OCI-LY3 (cell line): ENCODE measurements at regions not wholly inside any gene's neighbourhood (a gene's known extent, or its start where the extent isn't known, plus 50 kb on each side); places are given as distances from the start of the nearest gene placed in this dataset.

Source experiments
- EZH2phosphoT487 ChIP-seq: fragments of 200-600 bp; shearing (Covaris generic); IDR thresholded peaks from 2 replicates; pipeline ENCODE4 v1.6.1; 2018; ENCODE audit warnings: antibody characterized with exemption, mixed run types, low read depth
- TF ChIP-seq, protein P1 (sequence below): fragments of 200-600, 300-600 bp; sonication (generic); IDR thresholded peaks from 2 replicates; pipeline ENCODE4 v1.5.1; 2014; ENCODE audit warnings: antibody characterized with exemption, low read length, low read depth

DNA sequence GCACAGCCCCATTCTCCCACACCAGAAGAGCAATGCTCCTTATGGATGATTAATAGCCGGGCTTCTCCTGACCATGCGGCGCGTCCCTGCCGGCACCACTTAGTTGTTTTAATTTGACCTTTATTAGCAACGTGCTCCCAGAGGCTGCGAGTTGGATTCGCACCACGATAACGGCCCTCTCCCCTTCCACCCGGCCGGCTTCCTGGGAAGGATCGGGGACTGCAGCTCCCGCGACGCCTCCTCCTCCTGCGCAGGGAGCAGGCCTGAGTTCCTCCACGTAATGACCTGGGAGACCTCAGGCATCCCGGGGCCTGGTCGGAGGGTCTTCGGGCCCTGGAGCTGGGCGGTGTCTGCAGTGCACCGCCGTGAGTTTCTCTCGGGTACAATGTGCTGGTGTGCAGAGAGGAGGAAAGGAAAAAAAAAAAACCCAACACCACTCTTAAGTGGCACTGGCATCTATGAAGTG lies 243.3 kb upstream of the TOPAZ1 start:
- TF ChIP-seq, protein P1, sequence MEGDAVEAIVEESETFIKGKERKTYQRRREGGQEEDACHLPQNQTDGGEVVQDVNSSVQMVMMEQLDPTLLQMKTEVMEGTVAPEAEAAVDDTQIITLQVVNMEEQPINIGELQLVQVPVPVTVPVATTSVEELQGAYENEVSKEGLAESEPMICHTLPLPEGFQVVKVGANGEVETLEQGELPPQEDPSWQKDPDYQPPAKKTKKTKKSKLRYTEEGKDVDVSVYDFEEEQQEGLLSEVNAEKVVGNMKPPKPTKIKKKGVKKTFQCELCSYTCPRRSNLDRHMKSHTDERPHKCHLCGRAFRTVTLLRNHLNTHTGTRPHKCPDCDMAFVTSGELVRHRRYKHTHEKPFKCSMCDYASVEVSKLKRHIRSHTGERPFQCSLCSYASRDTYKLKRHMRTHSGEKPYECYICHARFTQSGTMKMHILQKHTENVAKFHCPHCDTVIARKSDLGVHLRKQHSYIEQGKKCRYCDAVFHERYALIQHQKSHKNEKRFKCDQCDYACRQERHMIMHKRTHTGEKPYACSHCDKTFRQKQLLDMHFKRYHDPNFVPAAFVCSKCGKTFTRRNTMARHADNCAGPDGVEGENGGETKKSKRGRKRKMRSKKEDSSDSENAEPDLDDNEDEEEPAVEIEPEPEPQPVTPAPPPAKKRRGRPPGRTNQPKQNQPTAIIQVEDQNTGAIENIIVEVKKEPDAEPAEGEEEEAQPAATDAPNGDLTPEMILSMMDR, result no peak
- no peak for TF ChIP-seq EZH2phosphoT487
